KOPT-K1 (cell line): ENCODE measurements at regions not wholly inside any gene's neighbourhood (a gene's known extent, or its start where the extent isn't known, plus 50 kb on each side); places are given as distances from the start of the nearest gene placed in this dataset.
"Not testable (repeated sequence)": the region's sequence is repeated elsewhere in the genome, so short reads cannot be mapped to it uniquely, and the experiment has no call there.

ENCODE experiments used
- H3K27ac ChIP-seq: fragments of 200-600 bp; sonication (generic); 2 replicates; pipeline ENCODE4 v1.5.1; 2016; ENCODE audit warnings: antibody characterized with exemption, mild to moderate bottlenecking, low read depth, low read length; ENCODE audit not compliant: poor library complexity, severe bottlenecking
- H3K36me3 ChIP-seq: fragments of 200-600 bp; sonication (generic); 2 replicates; pipeline ENCODE4 v1.5.1; 2017; ENCODE audit warnings: antibody characterized with exemption, mild to moderate bottlenecking, low read length, moderate library complexity; ENCODE audit not compliant: insufficient read depth
- H3K9me3 ChIP-seq: fragments of 200-600 bp; sonication (generic); 2 replicates; pipeline ENCODE4 v1.5.1; 2017; ENCODE audit warnings: antibody characterized with exemption, low read length, mild to moderate bottlenecking; ENCODE audit not compliant: insufficient read depth, poor library complexity, severe bottlenecking

DNA sequence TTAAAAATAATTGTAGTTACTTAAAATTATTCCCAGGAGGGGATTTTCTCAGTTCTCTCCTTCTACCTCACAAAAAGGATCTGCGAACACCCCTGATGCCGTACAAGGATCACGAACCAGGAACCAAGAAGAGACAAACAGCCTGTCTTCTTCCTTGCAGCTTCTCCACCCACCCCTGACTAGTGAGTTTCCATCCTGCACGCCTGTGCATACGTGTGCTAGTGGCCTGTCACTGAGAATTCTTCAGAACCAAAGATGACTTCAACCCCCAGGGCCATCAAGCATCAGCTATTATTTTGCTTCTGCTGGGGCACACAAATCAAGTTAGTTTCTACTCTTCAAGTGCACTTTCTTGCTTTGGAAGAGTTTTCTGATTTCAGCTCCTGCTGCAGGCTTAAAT is 175.5 kb upstream of the KLF6 start:
- no peaks in the 10 kb centered on the region for H3K36me3 ChIP-seq
- H3K9me3 ChIP-seq: no peaks in the 10 kb centered on the region
- peak overlapping the region; percentile 69 for H3K27ac ChIP-seq

DNA sequence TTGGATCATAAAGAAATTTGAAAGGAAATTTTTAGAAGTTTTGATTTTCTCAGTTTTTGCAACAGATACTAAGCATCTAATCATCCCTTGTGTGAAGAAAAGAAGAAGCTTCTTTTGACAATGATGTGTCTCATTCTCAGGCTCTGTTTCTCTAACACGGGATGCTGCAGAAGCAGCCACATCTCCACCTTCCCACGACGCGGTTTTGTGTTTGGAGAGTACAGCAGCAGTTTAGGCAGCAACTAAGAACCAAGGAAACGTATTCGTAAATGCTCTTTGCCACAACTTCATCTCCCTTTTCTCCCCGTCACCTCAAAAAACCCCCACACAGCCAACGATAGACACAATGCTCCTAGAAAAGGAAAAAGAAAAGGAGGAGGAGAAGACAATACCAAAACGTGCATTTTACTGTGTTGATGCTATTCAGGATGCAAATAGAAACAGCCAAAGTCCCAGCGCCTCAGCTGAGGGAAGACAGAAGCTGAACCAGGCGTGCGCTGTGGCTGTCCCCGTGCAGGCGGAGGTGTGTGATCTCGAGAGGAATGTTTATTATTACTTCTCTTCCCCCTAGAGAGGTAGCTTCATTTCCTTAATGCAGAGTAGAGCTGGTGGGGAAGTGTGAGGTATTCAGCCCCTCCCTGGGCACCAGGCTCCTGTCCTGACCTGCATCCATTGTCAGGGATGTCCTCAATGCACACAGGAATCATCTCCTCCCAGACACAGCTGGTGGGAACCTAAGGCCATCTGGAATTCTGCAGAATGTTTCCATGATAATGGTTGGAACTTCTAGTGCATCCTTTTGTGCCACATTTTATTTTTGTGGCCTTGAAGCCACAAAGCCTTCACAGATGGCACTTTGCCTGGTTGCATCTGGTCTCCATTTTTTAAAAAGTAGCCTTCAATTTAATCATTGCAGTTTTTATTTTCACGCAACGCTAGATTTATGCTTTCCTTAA is 174.6 kb upstream of the KLF6 start:
- no peaks in the 10 kb centered on the region for H3K9me3 ChIP-seq
- no peaks in the 10 kb centered on the region for H3K36me3 ChIP-seq
- H3K27ac ChIP-seq: peak overlapping the region; percentile 69

DNA sequence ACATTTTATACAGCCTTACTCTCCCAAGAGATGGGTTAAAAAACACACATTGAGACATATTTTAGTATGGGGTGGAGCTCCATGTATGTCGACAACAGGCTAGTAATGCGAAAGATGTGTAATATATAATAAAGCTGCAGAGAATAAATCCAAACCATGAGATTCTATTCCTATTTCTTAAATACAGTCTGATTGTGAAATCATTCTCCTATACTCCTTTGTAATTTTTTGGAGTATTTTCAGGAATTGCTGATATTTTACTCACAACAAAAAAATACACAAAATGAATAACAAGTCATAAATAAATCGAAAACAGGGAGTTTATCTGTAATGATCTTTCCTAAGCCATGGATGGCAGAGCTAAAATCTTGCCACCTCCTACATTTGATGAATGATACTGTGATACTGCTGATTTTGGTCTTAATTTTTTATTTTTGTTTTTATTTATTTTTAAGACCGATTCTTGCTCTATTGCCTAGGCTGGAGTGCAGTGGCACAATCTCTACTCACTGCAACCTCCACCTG is 173.5 kb upstream of the KLF6 start:
- no peaks in the 10 kb centered on the region for H3K9me3 ChIP-seq
- no peak overlapping the region for H3K27ac ChIP-seq
- H3K36me3 ChIP-seq: no peaks in the 10 kb centered on the region

DNA sequence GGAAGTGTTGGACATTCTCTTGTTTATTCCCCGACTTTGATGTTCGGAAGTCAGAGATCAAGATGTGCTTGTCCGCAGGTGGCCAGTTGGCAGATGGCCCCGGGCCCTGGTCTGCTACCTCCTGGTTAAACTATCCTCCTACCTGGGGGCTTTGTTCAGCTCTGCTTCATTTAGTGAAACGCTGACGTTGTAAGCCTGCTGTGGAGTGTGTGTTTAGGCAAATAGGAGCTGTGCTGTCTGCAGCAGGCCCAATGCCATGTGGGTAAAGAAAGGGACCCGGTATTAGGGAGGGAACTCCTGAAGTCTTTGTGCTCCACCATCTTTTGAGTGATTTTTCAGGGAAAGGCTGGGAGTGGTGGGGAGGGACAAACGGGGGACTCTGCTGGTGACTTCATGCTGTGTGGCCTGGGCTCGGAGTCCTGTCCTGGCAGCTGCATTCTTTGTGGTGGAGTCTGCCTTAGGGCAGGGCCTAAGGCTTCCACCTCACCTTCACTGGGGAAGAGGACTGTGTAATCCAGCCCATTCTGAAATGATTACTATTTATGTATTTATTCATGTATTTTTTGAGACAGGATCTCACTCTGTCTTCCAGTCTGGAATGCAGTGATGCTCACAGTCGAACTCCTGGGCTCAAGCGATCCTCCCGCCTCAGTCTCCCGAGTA is 171.1 kb upstream of the KLF6 start:
- Histone ChIP-seq H3K36me3 (no peaks in the 10 kb centered on the region), H3K9me3 (no peaks in the 10 kb centered on the region), H3K27ac (no peak overlapping the region)

DNA sequence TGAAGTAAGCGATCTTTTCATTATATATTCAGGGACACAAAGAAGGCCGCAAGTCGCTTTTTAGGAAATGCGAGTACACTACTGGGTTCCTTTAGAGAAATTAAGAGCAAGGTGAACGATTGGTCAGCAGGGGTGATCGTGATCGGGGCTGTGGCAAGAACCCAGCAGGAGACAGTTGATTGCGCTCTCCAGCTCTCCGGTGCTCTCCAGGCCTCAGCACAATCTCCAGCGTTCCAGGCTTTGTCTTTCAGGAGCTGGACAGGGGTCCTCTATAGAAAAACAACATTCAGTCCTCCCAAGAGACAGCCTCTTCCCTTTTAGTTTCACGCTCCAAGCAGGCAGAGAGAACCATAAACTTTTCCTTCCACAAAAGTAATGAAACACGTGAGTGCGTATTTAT is 170.5 kb upstream of the KLF6 start:
- H3K27ac ChIP-seq: no peak overlapping the region
- no peaks in the 10 kb centered on the region for H3K9me3 ChIP-seq
- H3K36me3 ChIP-seq: no peaks in the 10 kb centered on the region

DNA sequence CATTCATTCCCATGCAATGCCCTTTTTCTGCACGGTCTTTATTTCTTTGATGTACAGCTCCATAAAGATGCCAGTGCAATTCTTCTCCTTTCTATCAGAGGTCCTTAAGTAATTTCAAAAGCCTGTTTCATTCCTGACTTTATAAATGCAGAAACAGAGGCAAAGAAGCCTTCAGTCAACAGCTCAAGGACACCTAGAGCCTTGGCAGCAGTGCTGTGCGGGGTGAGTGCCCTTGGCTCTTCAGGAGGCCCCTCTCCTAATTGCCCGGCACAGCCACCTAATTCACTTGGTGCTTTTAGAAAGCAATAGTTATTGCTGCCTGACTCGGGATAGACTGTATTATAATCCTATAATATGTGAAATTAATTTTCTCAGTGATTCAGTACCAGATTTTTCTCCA is 169.6 kb upstream of the KLF6 start:
- Histone ChIP-seq H3K9me3 (no peaks in the 10 kb centered on the region), H3K36me3 (no peaks in the 10 kb centered on the region), H3K27ac (no peak overlapping the region)

DNA sequence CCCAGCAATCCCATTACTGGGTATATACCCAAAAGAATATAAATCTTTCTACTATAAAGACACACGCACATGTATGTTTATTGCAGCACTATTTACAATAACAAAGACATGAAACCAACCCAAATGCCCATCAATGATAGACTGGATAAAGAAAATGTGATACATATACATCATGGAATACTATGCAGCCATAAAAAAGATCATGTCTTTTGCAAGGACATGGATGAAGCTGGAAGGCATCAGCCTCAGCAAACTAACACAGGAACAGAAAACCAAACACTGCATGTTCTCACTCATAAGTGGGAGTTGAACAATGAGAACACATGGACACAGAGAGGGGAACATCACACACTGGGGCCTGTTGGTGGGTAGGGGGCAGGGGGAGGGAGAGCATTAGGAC is 169.0 kb upstream of the KLF6 start:
- not testable (repeated sequence) for H3K27ac ChIP-seq, H3K9me3 ChIP-seq, H3K36me3 ChIP-seq

DNA sequence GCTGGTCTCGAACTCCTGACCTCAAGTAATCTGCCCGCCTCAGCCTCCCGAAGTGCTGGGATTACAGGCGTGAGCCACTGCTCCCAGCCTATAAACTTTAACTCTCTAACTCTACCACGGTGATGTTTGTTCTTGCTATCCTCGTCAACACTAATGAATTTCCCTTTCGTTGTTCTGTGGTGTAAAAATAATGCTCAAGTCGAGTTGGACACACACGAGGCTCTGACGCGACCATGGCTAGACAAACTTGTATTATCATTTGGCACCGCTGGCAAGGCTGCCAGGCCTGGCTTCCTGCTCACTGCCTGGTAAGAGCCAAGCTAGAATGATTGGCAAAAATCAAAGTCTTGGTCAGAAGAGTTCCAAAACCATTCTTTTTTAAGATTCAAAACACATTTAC is 167.0 kb upstream of the KLF6 start:
- no peaks in the 10 kb centered on the region for H3K36me3 ChIP-seq
- no peaks in the 10 kb centered on the region for H3K9me3 ChIP-seq
- no peak overlapping the region for H3K27ac ChIP-seq

DNA sequence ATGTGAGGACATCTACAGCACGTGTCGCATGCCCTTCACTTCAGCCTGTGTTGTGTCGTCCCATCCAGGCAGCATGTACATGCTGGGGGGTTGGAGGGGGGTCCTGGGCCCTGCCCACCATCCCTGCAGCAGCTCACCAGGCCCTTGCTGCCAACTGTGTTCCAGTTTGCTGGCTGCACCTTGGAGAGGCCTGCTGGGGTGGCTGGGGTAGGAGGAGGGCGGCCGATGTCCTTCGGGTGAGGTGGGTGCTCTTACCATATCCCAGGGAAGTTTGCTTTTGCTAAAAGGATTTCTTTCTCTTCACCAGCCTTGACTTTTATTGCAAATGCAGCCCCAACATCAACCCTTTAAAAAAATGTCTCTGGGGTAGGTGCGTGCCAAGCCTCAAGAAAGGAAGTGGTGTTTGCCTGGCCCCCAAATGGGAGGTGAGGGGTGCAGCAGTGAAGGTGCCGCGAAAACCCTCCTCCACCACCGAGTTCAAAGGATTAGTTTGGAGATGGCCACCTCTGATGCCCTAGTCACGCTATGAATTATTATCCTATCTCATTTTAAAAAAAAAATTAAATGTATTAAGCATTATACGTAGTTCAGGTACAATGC is 165.8 kb upstream of the KLF6 start:
- no peaks in the 10 kb centered on the region for H3K36me3 ChIP-seq
- H3K27ac ChIP-seq: peak overlapping the region; percentile 66
- no peaks in the 10 kb centered on the region for H3K9me3 ChIP-seq

DNA sequence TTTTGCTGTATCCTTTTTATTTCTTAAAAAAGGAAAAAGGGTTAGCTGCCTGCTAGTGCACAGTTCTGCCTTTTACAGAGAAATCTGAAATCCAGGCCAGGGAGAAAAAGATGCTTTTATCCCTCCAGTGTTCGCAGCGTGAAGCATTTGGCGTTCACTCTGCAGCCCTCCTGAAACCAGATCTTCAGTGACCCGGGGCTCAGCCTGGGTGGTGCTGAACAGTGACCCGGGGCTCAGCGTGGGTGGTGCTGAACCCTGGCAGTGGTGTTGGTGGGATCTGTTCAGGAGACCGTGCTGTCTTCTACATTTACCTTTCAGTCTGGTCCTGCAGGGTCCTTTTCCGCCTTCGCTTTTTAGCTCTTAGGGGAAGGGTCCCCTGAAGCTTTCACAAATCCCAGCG is 164.7 kb upstream of the KLF6 start:
- peak overlapping the region; percentile 66 for H3K27ac ChIP-seq

DNA sequence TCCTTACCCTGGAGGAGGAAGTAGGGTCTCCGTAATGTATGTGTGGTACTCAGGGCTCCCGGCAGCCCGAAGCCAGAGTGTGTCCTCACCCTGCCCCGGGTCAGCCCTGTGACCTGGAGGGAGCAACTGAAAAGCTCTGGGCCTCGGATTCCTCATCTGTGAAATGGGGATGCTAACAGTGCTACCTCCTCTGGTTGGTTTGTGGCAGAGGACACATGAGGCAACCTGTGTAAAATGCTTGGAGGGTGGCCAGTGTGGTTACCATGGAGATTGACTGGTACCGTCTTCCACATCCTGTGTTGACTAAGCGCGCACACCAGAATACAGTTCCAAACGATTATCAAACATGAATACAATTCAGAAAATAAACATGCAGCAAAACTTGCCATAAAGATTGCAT is 163.8 kb upstream of the KLF6 start:
- H3K9me3 ChIP-seq: no peaks in the 10 kb centered on the region
- peak overlapping the region; percentile 66 for H3K27ac ChIP-seq
- H3K36me3 ChIP-seq: no peaks in the 10 kb centered on the region

More for the DNA sequence above, 164.7 kb upstream of the KLF6 start:
- no peaks in the 10 kb centered on the region for H3K36me3 ChIP-seq
- no peaks in the 10 kb centered on the region for H3K9me3 ChIP-seq

DNA sequence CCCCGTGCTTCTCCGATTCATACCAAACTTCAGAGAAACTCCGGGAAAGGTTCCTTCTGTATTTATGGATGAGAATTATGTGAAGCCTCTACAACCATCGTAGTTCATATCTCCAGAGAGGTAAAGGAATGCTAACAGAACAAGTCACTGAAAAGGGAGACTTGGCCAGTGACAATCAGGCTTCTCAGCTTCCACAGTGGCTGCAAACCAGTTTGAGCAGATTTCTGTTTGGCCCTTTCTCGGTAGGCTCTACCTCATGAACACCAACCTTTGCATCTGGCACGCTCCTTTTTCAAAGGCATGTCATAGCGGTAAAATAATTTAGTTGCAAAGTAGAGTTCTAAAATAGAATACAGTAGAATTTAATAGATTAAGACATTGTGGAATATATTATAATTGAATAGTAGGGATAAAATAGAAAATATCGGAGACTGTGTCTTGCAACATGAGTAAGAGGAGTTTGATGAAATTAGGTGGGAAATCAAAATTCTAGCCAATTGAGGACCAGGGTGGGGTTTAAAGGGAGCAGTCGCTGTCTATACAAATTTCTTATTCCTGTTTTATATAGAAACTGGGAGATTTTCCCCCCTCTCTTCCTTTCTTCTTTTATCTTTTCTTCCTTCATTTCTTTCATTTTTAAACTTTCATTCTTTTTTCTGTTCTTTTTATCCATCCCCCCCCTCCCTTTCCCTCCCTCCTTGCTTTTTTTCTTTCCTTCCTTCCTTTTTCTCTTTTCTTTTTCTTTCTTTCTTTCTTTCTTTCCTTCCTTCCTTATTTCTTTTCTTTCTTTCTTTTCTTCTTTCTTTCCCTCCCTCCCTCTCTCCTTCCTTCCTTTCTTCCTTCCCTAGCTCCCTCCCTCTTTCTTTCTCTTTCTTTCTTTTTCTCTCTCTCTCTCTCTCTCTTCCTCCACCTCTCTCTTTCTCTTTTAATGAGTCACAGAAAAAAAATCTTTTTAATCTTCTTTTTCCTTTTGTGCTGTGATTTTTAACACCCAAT is 161.5 kb upstream of the KLF6 start:
- peak overlapping the region; percentile 45 for H3K27ac ChIP-seq
- H3K36me3 ChIP-seq: no peaks in the 10 kb centered on the region
- no peaks in the 10 kb centered on the region for H3K9me3 ChIP-seq

DNA sequence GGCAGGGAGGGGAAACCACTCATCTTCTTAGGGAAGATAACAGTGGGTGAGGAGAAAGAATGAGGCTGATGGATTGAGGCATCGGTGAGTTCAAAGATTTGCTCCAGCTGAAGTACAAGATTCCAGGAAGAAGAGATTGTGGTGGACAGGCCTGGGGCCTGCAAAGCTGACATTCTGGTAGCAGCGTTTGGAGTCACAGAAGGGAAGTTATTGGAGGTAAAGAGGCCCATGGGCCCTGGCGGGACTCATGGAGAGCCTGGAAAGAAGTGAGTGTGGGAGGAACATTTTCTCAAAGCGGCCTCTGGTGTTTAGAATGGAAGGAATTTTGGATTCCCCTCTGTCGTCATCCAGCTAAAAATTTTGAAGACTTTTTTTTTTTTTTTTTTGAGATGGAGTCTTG is 160.0 kb upstream of the KLF6 start:
- Histone ChIP-seq H3K9me3 (no peaks in the 10 kb centered on the region), H3K27ac (no peak overlapping the region)

DNA sequence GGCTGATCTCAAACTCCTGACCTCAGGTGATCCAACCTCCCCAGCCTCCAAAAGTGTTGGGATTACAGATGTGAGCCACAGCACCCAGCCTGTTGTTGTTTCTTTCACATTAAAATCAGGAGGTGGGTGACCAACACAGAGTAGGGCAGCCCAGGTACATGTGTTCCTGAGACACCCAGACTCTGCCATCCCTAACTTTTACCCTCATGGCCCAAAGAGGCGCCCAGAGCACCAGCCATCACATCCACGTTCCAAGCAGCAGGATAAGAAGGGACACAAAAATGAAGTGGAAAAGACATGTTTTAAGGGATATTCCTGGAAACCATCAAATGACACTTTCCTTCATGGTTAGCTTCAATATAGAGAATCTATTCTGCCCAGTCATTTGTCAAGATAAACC is 159.6 kb upstream of the KLF6 start:
- H3K9me3 ChIP-seq: no peaks in the 10 kb centered on the region
- H3K27ac ChIP-seq: no peak overlapping the region
- no peaks in the 10 kb centered on the region for H3K36me3 ChIP-seq

More for the DNA sequence above, 160.0 kb upstream of the KLF6 start:
- H3K36me3 ChIP-seq: no peaks in the 10 kb centered on the region
